Suppressor macrophage (primary cell): ENCODE measurements at regions not wholly inside any gene's neighbourhood (a gene's known extent, or its start where the extent isn't known, plus 50 kb on each side); places are given as distances from the start of the nearest gene placed in this dataset.

Experiments used
- DNase-seq, 4 experiments: peaks; one replicate each; pipeline ENCODE4 v3.0.0-alpha.2; 2020 to 2022

DNA sequence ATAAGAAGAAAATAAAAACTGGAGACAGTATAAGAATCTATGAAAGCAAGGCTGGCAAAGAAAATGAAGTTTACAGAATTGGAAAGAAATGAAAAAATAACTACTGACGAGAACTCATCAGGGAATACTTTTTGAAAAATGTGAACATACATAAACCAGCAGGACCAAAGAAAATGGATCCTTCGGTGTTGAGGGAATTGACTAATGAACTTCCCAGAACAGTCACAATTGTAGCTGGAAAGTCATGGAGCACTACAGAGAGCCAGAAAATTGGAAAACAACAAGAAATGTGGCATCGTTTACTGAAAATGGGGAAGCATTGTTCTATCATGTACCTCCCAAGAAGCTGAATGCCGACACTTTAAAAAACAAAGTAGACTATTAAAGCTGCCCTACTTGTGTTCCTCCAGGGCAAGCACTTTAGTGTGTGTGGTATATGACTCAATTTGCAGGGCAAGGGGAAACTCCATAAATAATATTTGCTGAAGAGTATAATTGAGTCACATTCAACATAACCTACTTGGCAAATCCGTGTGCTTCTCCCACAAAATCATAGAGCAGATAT is 1221.6 kb upstream of the NRXN1 start:
- DNase-seq = no peak

DNA sequence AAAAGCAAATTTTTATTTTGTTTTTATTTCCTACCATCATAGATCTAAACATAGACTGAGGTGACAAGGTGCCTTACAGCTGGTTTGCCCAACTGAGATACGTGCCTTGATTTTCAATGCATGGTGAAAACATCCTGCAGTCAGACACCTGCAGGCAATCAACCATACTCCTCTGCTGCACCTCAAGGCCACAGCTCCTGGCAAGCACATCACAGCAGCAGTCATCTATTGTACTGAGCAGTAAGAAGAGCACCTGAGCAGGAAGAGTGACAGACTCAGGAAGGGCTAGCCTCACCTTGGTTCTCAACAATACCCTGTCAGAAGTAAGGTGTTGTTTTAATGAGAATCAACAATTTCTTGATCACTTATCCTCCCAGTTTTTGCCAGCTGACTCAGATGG is 1206.8 kb upstream of the NRXN1 start:
- no peak for DNase-seq

DNA sequence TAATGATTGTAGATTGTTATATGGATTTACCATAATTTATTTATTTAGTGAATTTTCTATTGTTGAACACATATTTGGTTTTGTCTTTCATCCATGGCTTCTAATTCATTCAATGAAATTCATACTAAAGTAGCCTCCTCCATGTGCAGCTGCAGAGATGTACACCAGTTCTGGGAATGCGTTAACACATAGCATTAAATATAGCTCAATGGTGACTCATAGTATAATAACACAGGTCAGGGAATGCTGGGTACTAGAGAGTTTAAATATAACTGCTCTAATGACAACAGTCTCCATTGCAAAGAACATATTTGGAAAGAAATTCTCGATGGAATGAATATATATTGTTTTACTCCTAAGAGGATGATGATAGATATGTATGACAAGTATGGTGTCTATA is 1190.2 kb upstream of the NRXN1 start:
- no peak for DNase-seq

DNA sequence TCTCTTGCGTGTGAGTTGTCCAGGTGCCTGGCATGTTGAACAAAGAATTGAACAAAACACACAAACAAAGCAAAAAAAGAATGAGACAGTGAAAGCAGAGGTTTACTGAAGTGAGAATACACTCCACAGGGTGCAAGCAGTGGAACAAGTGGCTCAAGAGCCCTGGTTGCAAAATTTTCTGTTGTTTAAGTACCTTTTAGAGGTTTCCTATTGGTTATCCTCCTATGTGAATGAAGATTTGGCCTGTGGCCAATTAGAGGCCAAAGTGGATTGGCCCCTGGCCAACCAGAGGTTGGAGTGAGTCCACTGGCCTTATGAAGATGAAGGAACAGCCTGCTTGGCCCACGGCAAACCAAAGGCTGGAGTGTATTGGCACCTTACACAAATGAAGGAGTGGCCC is 1188.5 kb upstream of the NRXN1 start:
- DNase-seq = no peak

DNA sequence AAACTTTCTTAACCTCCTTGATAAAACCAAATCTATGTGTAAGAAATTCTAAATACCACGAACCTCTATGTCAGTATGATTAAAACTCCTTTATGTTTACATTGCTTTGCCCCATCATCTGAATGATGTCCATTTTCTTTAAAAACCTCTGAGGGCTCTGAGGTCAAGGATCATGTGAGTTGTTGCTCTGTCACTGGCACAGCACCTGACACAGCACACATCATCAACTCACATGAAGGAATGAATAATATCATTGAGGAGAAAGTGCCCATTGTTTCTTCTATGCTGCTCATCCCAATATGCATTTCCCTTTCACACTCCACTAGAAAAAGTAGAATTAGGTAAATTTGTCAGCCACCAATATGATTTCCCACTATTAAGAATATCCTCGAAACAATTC is 1178.7 kb upstream of the NRXN1 start:
- no peak for DNase-seq

DNA sequence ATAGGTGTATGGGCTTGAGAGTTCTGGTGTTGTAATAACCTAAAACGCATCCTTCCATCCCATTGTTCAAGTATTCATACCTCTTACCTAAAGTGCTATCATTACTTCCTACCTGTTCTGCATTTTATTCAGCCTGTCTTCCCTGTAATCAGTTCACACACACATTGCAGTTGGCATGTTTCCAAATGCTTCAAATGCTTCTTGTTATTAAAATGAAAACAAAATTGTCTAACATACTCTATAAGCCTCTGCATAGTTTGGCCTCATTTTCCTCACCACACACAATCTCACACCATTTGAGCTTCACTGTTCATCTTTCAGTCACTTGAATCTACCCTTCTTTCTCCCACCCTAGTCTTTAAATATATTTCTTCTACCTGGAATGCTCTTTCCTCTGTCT is 1178.2 kb upstream of the NRXN1 start:
- DNase-seq = no peak

DNA sequence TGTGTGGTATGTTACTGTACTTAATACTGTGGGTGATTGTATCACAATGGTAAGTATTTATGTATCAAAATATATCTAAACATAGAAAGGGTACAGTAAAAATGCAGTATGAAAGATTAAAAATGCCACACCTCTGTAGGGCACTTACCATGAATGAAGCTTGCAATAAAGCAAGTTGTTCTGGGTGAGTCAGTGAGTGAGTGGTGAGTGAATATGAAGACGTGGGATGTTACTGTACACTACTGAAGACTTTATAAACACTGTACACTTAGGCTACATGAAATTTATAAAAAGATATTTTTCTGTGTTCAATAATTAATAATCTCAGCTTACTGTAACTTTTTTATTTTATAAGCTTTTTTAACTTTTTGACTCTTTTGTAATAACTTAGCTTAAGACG is 1162.4 kb upstream of the NRXN1 start:
- DNase-seq = no peak

DNA sequence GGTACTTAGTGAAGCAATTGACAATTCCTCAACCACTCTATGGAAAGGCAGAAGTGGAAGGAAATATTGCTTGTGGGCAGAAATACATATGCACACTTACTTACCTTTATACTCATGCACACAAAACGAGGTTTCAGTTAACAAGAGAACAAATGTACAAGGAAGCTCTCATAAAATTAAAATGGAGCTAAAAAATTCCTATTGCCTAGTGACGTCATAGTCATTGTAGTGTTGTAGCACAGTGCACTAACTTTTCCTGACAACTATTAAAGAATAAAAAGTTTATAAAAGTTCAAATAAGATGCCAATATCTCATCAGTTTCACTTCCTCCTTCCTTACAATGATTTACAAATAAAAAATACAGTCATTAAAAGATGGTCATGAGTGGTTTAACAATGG is 1161.9 kb upstream of the NRXN1 start:
- no peak for DNase-seq

DNA sequence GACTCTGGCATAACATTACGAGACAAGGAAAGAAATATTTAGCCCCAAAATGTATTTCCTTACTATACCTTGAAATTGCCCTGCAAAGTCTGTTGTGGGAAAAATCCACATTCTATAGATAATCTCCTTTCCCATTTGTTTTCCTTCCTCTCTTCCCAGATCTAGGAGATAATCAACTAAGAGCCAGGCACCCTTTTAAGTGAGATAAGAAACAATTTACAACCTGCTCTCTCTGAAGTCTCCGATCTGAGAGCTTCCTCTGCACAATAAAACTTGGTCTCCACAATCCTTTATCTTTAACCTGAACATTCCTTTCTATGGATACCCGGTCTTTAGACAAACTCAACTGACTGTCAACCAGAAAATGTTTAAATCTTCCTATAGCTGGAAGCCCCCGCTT is 1160.7 kb upstream of the NRXN1 start:
- DNase-seq = no peak

DNA sequence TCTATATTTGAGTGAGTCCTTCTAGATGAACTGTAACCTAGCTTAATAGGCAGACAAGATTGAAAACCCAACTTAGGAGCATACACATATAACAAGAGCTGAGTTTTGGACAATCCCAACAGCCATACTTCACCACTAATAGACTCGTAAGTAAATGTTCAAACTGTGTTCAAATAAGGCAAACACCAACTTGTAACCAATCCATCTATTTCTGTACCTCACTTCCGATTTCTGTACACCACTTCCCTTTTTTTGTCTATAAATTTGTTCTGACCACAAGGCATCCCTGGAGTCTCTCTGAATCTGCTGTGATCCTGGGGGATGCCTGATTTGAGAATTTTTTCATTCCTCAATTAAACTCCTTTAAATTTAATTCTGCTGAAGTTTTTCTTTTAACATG is 1149.1 kb upstream of the NRXN1 start:
- no peak for DNase-seq

DNA sequence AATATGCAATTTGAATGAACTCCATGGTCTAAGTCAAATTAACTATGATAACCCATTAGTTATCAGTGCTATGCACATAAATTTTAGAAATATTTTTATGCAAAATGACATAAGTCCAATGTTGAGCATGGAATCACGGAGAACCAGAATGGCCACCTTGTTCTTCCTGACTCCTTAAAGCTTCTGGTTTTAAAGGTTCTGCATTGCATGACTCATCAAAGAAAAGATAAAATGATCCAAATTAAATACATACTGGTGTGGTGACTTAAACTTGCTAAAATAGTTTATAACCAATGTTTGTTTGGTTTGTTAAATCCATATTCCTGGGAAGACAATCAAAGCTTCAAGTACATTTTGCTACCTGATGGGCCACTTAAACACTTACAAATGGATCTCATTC is 1146.9 kb upstream of the NRXN1 start:
- DNase-seq = no peak

DNA sequence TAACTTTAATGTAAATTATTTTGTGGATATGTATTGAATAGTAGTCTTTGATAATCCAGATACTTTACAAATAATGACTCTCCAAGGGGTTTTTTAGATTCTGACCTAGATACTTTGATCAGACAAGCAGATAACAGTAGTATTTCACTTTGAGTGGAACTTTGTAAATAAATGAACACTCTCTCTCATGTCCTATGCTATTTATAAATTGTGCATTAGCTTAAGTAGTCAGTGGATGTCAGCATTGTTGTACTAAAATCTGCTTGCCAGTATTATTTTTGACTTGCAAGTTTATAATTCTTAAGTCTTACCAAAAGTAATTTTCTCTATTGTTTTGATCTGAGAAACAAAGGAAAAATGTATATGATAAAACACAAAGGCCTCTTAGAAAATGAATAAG is 1113.1 kb upstream of the NRXN1 start:
- DNase-seq = no peak

DNA sequence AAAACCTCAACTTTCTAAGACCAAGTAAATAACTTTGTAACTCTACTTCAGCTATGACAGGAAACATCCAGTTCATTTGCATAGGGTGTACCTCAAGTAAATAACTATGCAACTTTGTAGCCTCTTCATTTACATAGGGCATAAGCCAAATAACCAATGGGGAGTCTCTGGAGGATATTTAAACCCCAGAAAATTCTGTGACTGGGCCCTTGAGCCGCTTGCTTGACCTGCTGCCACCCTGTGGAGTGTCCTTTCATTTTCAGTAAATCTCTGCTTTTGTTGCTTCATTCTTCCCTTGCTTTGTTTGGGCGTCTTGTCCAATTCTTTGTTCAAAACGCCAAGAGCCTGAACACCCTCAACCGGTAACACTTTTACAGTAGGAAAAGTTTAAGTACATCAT is 1112.7 kb upstream of the NRXN1 start:
- DNase-seq = no peak

DNA sequence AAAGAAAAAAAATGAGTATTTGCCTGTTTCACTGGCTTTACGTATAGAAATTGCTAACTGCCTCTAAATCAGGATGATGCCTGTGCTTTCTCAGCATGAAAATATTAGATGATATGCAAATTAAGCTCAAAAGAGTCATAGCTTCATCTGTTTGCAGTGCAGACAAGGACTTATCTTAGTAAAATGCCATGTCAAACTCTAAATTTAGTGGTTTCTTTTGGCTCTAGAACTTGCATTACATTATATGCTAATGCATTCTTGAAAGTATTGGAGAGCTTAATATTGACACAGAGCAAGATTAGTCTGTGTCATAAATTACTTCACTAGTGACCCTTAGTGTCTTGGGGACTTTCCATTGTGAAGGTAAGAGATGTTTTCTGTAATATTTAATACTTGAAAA is 1109.1 kb upstream of the NRXN1 start:
- DNase-seq = no peak

DNA sequence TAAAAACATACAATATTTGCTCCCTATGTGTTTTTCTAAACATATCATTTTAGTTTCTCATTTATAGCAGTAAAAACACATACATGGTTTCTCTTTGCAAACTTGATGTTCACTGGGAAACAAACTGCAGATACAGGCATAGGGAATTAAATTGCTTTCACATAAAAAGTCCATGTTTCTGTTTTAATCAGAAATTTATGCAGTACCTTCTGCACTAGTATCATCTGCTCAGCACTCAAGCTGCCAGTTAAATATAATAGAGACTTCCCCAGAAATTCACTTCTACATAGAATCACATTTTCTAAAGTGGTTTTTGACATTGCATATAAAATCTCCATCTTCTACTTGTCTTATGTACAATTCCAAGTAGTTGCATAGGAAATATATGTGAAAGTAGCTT is 1107.3 kb upstream of the NRXN1 start:
- no peak for DNase-seq

DNA sequence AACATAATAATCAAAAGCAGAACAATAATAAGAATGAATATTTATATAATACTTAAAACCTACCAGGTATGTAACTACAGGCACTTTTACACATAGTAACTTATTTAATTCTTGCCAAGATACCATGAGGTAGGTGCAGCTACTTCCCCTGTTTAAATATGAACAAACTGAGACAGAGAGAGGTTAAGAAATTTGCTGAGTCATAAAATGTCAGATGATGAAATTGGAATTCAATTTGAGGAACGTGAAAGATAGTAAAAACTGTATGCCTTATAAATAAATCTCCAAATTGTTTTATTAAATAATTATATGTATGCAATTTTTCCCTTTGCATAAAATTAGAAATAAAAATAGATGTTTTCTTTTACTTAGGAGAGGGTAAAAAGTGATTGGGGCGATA is 1103.3 kb upstream of the NRXN1 start:
- DNase-seq = no peak

DNA sequence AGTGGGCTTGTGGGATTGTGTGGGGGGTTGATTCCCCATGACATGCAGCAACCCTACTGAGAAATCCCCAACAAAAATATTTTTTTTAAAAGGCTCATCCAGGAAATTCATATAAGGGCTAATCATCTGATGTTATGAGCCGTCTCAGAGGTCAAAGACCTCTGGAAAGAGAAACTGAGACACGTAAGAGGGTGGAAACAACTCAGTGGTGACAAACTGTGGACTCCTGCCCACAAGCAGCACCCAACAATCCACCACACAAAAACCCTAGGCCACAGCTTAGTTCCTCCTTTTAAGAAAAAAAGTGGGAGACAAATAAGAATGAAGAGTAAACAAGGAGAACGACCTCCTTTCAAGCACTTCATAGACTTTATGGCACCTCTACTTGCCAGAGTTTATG is 1096.1 kb upstream of the NRXN1 start:
- no peak for DNase-seq

DNA sequence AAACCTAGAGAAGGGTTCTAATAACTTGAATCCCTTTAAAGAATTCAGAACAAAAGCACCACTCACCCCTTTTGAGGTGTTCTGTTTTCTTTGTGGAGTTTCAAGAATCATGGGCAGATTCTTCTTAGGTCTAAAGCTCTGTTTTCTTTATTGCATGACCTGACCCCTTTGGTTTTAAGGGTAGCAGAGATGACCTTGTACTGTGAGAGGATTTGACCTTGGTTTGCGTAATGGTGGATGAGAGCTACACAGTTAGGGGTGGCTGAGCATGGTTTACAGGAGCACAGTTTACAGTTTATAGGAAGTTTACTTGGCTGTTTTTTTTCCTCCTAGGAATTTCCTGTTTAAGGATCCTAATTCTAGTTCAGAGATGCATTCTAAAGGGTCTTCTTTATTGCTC is 1095.6 kb upstream of the NRXN1 start:
- no peak for DNase-seq

DNA sequence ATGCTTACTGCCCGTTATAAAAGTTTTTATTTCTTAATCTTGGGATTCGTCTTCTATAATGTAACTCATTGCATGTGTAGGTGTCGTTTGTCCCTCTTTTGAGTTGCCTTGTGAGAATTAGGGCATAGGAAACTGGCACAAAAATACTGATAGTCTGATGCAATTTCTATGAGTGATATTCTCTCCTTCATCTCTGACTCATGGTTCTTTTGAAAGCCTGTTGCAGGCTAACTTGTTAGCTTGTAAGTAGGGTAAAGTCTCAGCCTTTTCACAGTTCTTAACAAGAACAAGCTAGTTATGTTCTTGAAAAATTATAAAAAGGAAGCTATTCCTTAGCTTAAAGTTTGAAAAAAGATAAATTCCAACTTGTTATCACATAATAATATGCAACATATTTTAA is 1085.4 kb upstream of the NRXN1 start:
- DNase-seq = no peak

DNA sequence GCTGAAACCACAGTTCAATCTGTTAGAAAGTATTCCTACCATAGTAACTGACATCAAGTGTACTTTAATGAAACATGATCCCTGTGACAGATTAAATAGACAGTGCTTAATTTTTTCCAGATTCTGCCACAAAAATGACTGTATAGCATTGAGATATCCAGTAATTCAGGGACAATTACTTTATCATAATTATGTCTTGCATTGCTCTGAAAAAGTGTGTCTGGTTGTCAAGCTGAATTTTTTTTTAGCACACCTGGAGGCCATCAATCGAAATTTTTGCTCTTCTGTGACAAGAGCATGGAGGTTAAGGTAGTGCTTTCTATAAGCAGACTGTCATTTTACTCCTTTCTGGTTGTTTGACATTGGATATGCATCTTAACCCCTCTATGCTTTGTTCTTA is 1083.8 kb upstream of the NRXN1 start:
- no peak for DNase-seq

DNA sequence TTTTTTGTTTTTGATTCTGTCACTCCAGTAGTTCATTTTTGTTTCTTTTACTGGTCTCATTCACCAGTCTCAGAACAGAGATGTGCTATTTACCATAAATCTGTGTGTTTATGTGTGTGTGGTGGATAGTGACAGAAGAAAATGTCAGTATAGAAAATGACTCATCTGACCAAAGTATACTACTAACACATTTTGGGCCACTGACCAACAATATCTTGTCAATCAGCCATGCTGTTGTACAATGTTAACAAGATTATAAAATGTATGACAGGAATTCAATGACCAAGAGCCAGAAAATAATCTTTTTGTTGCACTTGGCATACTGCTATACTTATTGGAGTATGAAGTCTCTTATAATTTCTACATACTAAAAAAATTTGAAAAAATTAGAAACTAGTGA is 1081.4 kb upstream of the NRXN1 start:
- DNase-seq = no peak

DNA sequence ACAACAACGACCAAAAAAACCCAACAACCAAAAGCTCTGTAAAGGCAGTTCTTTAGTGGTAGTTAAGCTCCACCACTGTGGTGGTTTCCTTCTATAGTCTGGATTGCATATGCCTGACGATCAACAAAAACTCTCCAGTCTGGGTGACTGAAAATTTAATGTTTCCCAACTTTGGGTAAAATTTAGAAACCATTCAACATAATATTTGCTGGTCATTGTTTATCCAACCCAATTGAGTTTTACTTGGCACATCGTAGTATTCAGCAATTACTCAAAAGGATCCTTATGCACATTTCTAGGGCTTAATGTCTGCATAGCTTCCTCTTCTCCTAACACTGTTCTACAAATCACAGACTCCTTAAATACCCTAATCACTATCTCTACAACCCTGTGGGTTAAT is 1080.2 kb upstream of the NRXN1 start:
- DNase-seq = no peak

DNA sequence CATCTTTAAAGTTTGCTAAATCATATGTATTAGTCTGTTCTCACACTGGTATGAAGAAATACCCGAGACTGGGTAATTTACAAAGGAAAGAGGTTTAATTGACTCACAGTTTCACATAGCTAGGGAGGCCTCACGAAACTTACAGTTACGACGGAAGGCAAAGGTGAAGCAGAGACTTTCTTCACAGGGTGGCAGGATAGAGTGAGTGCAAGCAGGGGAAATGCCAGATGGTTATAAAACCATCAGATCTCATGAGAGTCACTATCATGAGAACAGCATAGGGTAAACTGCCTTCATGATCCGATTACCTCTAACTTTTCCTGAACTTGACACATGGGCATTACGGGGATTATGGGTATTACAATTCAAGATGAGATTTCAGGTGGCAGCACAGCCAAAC is 1075.2 kb upstream of the NRXN1 start:
- DNase-seq = no peak

DNA sequence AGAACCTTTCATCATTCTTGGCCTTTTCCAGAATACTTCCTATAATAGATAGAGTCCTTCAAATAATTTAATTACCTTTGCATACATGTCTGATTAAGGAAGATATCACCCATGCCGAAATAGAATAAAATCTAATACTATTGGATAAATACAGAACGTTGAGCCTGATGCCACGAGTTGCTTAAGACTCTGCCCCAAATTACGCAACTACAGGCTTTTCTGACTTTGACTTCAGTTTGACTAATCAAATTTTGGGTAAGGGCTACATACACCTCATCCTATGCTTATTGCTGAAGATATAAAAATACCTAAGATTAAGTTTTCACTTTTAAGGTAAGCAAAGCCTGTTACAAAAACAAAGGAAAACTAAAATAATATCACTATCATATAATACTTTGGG is 1065.1 kb upstream of the NRXN1 start:
- no peak for DNase-seq

DNA sequence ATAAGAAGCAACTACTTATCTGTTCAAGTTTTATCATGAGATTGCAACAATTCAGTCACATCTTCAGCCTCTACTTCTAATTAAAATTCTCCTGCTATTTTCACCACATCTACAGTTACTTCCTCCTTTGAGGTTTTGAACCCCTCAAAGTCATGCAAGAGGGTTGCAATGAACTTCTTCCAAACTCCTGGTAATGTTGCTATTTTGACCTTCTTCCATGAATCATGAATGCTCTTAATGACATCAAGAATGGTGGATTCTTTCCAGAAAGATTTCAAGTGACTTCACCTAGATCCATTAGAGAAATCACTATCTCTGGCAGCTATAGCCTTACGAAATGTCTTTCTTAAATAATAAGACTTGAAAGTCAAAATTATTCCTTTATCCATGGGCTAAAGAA is 1052.8 kb upstream of the NRXN1 start:
- DNase-seq = no peak

DNA sequence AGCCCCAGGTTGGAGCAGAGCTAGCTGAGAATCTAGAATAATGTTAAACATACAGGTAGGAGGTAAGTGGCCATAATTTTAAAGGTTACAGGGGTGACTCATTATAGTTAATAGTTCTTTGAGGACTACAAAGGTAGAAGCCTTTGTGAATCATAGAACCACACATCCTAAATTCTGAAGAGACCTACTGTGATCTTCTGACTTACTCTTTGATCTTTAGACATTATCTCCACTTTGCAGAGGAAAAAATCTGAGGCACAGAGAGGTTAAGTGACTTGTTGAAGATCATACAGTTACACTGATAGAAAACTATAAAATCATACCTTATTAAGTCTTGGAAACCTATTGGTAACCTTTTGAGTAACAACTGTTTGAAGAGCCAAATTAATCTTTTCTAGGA is 1051.3 kb upstream of the NRXN1 start:
- no peak for DNase-seq
